CD4-positive, alpha-beta T cell treated with Interleukin-17A for 1 hour (primary cell): ENCODE measurements at regions not wholly inside any gene's neighbourhood (a gene's known extent, or its start where the extent isn't known, plus 50 kb on each side); places are given as distances from the start of the nearest gene placed in this dataset.
"Not testable (repeated sequence)": the region's sequence is repeated elsewhere in the genome, so short reads cannot be mapped to it uniquely, and the experiment has no call there.

Experiments
- DNase-seq: peaks from one replicate; pipeline ENCODE4 v3.0.0-alpha.2; 2020

DNA sequence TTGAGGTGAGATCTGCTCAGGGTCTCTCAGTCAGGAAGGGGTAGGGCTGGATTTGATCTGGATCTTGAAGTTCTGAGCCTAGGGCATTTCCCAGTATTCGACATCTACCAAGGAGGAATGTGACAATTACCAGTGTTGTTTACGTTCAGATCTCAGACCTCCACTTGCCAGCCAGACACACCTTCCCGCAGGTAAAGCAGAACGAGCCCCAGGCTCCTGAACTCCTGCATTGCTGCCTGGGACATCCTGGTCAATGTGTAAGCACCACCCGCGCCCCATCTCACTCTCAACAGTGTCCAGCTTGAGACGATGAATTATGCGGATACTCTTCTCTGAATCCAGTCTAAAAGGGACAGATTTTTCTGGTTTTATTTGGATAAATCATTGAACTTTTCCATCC lies 56.7 kb upstream of the PTCH1 start:
- DNase-seq: no peak

DNA sequence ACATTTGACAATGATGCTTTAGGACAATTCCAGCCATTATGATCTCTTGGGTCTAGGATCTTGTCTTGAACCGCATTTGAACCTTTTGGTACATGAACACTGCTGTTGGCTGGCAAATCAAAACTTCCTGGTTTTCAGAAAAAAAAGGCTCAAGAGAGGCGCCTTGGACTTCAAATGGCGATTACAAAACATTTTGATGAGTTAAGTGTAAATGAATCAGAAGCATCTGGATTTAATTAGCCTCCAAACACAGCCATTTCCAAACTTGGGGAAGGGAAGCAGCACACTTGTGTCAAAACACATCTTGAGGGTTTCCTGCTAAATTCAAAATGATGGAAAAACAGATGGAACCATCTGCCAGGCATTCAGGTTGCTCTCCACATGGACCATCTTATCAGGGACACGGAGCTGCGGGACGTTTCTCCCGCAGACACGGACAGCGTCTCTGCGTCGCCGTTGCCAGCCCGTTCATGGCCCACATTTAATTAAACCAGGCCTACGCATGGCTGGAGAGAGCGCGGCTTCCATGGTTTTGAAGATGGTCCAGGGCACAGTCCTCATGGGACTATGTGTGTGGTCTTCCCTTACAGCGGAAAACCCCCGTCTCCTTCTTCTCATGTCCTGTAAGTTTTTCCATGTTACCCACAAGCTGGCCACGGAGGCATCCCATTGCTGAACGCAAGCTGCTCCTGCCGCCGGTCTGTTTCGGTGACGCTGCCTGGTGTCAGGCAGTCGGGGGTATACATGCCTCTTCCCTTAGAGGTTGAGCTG lies 55.8 kb upstream of the PTCH1 start:
- DNase-seq: no peak

DNA sequence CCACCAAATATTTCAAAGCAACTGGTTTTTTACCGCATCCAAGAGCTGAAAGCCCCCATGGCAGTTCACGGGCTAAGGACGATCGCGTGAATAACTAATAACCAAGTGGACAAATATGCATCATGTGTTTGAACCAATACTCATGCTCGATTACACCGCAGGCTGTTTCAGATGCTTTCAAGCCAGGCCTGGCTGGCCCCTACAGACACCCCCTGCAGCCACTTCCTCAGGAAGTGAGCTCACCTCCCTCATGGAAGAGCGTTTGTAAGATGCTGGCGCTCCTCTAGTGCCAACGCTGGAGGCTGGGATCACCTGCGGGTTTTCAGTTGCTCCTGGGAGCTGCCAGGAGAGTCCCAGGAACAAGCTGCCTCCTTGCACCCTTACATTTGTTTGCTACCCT lies 53.9 kb upstream of the PTCH1 start:
- no peak for DNase-seq

DNA sequence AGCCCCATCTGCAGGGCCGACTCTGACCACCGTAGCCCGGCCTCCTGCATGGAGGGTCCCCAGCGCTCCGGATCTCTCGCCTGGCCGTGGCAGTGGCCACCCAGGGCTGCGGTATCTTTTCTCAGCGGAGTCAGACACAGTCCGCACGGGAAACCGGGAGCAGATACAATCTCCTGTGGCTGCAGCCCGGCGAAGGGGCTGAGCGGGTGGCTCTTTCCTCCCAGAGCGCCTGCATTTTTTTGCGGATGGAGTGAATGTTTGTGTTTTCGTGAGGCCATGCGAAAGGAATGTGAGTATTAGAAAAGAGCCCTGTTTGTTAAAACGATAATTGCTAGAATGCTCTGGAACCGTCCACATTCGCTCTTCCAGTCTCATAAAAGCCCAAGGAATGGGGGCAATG lies 53.4 kb upstream of the PTCH1 start:
- DNase-seq: no peak

GRCh38 chr9:95568735-95569134 lies 52.0 kb upstream of the PTCH1 start:
- not testable (repeated sequence) for DNase-seq
